HG03095 (cell line): ENCODE measurements at regions not wholly inside any gene's neighbourhood (a gene's known extent, or its start where the extent isn't known, plus 50 kb on each side); places are given as distances from the start of the nearest gene placed in this dataset.

Source experiments
- ATAC-seq: cut with Tn5 transposase; IDR thresholded peaks from one replicate; pipeline ENCODE4 v1.9.1; 2021; ENCODE audit warnings: moderate library complexity; ENCODE audit not compliant: unreplicated experiment

GRCh38 chr6:14724549-14724948 lies 521.3 kb upstream of the JARID2 start:
- no peak for ATAC-seq

- no peak for ATAC-seq
Observed at GRCh38 chr6:14726816-14727493, 518.9 kb upstream of the JARID2 start.

GRCh38 chr6:14727494-14728395 lies 518.1 kb upstream of the JARID2 start:
- no peak for ATAC-seq

GRCh38 chr6:14728396-14729024 lies 517.4 kb upstream of the JARID2 start:
- ATAC-seq: no peak

- ATAC-seq: no peak
Observed at GRCh38 chr6:14729129-14729871, 516.6 kb upstream of the JARID2 start.

- no peak for ATAC-seq
Observed at GRCh38 chr6:14730654-14731053, 515.2 kb upstream of the JARID2 start.

GRCh38 chr6:14731611-14732010 lies 514.3 kb upstream of the JARID2 start:
- ATAC-seq: no peak

- ATAC-seq: no peak
Observed at GRCh38 chr6:14732226-14732843, 513.5 kb upstream of the JARID2 start.

GRCh38 chr6:14732844-14733757 lies 512.8 kb upstream of the JARID2 start:
- no peak for ATAC-seq

GRCh38 chr6:14734052-14734415 lies 511.8 kb upstream of the JARID2 start:
- no peak for ATAC-seq

- peak; percentile 85 for ATAC-seq
Observed at GRCh38 chr6:14734416-14735340, 511.2 kb upstream of the JARID2 start.

- no peak for ATAC-seq
Observed at GRCh38 chr6:14735956-14736486, 509.8 kb upstream of the JARID2 start.

- no peak for ATAC-seq
Observed at GRCh38 chr6:14736554-14736953, 509.3 kb upstream of the JARID2 start.

- ATAC-seq: no peak
Observed at GRCh38 chr6:14738497-14738896, 507.4 kb upstream of the JARID2 start.

GRCh38 chr6:14738933-14739332 lies 506.9 kb upstream of the JARID2 start:
- no peak for ATAC-seq

- ATAC-seq: no peak
Observed at GRCh38 chr6:14739827-14740226, 506.0 kb upstream of the JARID2 start.

- no peak for ATAC-seq
Observed at GRCh38 chr6:14742171-14742570, 503.7 kb upstream of the JARID2 start.

- ATAC-seq: no peak
Observed at GRCh38 chr6:14742680-14743079, 503.2 kb upstream of the JARID2 start.
